DOHH2 (cell line): ENCODE measurements at regions not wholly inside any gene's neighbourhood (a gene's known extent, or its start where the extent isn't known, plus 50 kb on each side); places are given as distances from the start of the nearest gene placed in this dataset.

Source experiments
- H3F3A ChIP-seq: fragments of 200-600 bp; sonication (generic), shearing (Covaris generic); 2 replicates; pipeline ENCODE4 v1.6.0; 2016; ENCODE audit warnings: antibody characterized with exemption, mild to moderate bottlenecking; ENCODE audit not compliant: control insufficient read depth, insufficient read depth
- H3K27ac ChIP-seq: fragments of 200-600 bp; sonication (generic); 2 replicates; pipeline ENCODE4 v1.5.1; 2014; ENCODE audit warnings: low read depth, mild to moderate bottlenecking, low read length, moderate library complexity
- H3K27me3 ChIP-seq: fragments of 200-600 bp; sonication (generic); 2 replicates; pipeline ENCODE4 v1.6.1; 2014; ENCODE audit warnings: mild to moderate bottlenecking, low read length, mixed read lengths; ENCODE audit not compliant: control insufficient read depth
- H3K36me3 ChIP-seq: fragments of 200-600 bp; sonication (generic); 2 replicates; pipeline ENCODE4 v1.6.1; 2014; ENCODE audit warnings: mild to moderate bottlenecking, low read length, moderate library complexity, mixed read lengths; ENCODE audit not compliant: control insufficient read depth
- H3K4me1 ChIP-seq: fragments of 200-600 bp; sonication (generic); 2 replicates; pipeline ENCODE4 v1.6.1; 2014; ENCODE audit warnings: mild to moderate bottlenecking, low read length, mixed read lengths; ENCODE audit not compliant: control insufficient read depth
- H3K4me2 ChIP-seq: fragments of 200-600 bp; sonication (generic); 2 replicates; pipeline ENCODE4 v1.6.0; 2014; ENCODE audit warnings: mild to moderate bottlenecking, low read length, moderate library complexity
- H3K4me3 ChIP-seq: fragments of 200-600 bp; sonication (generic); 2 replicates; pipeline ENCODE4 v1.5.1; 2014; ENCODE audit warnings: mild to moderate bottlenecking, low read length, mixed read lengths
- H3K79me2 ChIP-seq: fragments of 200-600 bp; sonication (generic); 2 replicates; pipeline ENCODE4 v1.6.1; 2014; ENCODE audit warnings: mild to moderate bottlenecking, low read length, mixed read lengths; ENCODE audit not compliant: control insufficient read depth
- H3K9me2 ChIP-seq: fragments of 200-600 bp; sonication (generic); replicated peaks from 2 replicates; pipeline ENCODE4 v1.6.1; 2014; ENCODE audit warnings: mild to moderate bottlenecking, low read length, mixed read lengths; ENCODE audit not compliant: control insufficient read depth
- H3K9me3 ChIP-seq: fragments of 200-600 bp; sonication (generic); 2 replicates; pipeline ENCODE4 v1.6.1; 2014; ENCODE audit warnings: antibody characterized with exemption, low read length, mixed read lengths; ENCODE audit not compliant: control insufficient read depth, insufficient read depth
- H4K20me1 ChIP-seq: fragments of 200-600 bp; sonication (generic); 2 replicates; pipeline ENCODE4 v1.6.0; 2014; ENCODE audit warnings: low read depth, mild to moderate bottlenecking, antibody characterized with exemption, low read length, moderate library complexity; ENCODE audit not compliant: control insufficient read depth, insufficient read depth
- EZH2phosphoT487 ChIP-seq: fragments of 200-600 bp; sonication (generic); IDR thresholded peaks from 2 replicates; pipeline ENCODE4 v1.6.1; 2017; ENCODE audit warnings: borderline replicate concordance, mild to moderate bottlenecking, antibody characterized with exemption, low read length, moderate library complexity, mixed read lengths
- TF ChIP-seq, protein P1 (sequence below): fragments of 200-600 bp; sonication (generic); IDR thresholded peaks from one replicate; pipeline ENCODE4 v1.5.1; 2014; ENCODE audit warnings: antibody characterized with exemption, mild to moderate bottlenecking, low read depth, low read length; ENCODE audit not compliant: poor library complexity, severe bottlenecking

DNA sequence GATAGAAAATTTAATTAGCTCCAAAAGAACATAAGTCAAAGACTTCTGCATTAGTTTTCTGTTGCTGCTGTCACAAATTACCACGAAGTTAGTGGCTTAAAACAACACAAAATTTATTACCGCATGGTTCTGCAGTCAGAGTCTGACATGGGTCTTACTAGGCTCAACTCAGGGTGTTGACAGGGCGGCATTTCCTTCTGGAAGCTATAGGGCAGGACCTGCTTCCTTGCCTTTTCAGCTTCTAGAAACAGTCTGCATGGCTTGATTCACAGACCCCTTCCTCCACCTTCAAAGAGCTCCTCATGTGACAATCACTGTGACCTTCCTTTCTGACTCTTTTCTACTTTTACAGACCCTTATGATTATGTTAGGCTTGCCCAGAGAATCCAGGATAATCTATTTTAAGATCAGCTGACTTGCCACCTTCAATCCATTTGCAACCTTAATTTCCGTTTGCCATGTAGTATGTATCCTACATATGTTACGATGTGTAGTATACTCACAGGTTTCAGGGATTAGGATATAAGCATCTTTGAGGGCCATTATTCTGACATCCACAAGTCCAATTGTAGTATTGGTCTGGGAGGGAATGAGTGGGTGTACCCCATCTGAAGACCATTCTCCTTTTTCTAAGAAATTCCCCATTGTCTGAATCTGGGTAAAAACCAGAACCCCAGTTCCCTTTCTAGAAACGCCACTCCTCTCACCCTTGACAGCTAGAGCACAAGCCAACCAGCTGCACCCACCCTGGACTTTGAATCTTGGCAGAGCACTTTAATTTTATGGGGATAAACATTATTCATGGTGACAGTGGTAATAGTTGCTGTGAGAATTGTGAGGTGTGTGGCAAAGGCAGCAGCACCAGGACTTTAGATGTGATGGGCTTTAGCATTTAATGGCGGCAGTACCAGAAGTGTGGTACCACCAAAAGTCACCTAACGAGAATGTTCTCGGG is 265.5 kb downstream of the KCNJ2 start:
- Histone ChIP-seq H3K4me3 (no peak overlapping the region), H3K9me2 (no peaks in the 10 kb centered on the region), H3K4me2 (no peak overlapping the region), H3F3A (no peaks in the 10 kb centered on the region), H3K79me2 (no peaks in the 10 kb centered on the region), H4K20me1 (no peaks in the 10 kb centered on the region), H3K4me1 (no peaks in the 10 kb centered on the region), H3K27ac (no peak overlapping the region), H3K27me3 (no peaks in the 10 kb centered on the region), H3K9me3 (no peaks in the 10 kb centered on the region), H3K36me3 (no peaks in the 10 kb centered on the region)
- no peak for TF ChIP-seq EZH2phosphoT487
- TF ChIP-seq, protein P1, sequence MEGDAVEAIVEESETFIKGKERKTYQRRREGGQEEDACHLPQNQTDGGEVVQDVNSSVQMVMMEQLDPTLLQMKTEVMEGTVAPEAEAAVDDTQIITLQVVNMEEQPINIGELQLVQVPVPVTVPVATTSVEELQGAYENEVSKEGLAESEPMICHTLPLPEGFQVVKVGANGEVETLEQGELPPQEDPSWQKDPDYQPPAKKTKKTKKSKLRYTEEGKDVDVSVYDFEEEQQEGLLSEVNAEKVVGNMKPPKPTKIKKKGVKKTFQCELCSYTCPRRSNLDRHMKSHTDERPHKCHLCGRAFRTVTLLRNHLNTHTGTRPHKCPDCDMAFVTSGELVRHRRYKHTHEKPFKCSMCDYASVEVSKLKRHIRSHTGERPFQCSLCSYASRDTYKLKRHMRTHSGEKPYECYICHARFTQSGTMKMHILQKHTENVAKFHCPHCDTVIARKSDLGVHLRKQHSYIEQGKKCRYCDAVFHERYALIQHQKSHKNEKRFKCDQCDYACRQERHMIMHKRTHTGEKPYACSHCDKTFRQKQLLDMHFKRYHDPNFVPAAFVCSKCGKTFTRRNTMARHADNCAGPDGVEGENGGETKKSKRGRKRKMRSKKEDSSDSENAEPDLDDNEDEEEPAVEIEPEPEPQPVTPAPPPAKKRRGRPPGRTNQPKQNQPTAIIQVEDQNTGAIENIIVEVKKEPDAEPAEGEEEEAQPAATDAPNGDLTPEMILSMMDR = no peak

DNA sequence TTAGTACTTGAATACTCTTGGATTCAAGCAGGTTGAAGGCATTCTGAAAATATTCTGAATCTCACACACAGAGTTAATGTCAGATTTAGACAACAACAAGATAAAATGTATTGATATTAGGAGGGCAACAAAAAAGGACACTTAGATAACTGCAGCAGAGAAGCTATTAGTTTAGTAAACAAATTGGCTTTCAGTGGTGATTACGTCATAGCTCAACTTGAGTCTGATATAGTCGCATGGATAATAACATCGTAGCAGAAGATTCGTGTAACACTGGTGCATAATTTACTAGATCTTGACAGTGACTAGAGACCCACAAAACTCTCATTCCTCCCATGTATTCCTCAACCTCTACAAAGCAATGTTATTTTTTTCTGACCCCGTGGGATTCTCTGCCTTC is 268.3 kb downstream of the KCNJ2 start:
- H3K4me3 ChIP-seq = no peak overlapping the region
- no peaks in the 10 kb centered on the region for H3F3A ChIP-seq
- no peak overlapping the region for H3K27ac ChIP-seq
- no peaks in the 10 kb centered on the region for H3K79me2 ChIP-seq
- no peak overlapping the region for H3K4me2 ChIP-seq
- H3K9me3 ChIP-seq = no peaks in the 10 kb centered on the region
- TF ChIP-seq, protein P1 = no peak
- TF ChIP-seq EZH2phosphoT487 = no peak
- H3K4me1 ChIP-seq = no peaks in the 10 kb centered on the region
- no peaks in the 10 kb centered on the region for H3K36me3 ChIP-seq
- H4K20me1 ChIP-seq = no peaks in the 10 kb centered on the region
- no peaks in the 10 kb centered on the region for H3K27me3 ChIP-seq
- no peaks in the 10 kb centered on the region for H3K9me2 ChIP-seq

DNA sequence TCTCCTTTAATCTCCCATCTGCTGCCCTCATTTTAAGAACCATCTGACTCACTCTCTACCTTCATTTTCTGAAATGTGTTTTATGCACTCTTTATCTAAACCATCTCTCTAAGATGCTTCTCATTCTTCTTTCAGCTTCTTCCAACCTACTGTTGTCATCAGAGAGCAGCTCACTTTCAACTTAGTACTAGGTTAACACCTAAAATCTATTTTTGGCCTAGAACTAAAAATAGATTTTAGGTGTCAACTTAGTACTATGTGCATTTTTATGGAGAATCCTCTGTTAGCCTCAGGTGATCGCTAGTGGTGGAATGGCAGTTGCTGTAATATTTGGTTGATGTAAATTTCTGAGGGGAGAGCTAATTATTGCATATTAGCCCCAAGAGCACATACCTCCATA is 277.1 kb downstream of the KCNJ2 start:
- no peaks in the 10 kb centered on the region for H3K9me3 ChIP-seq
- no peak overlapping the region for H3K4me3 ChIP-seq
- H3K36me3 ChIP-seq = no peaks in the 10 kb centered on the region
- no peaks in the 10 kb centered on the region for H3F3A ChIP-seq
- H3K27ac ChIP-seq = no peak overlapping the region
- H3K4me1 ChIP-seq = no peaks in the 10 kb centered on the region
- no peaks in the 10 kb centered on the region for H4K20me1 ChIP-seq
- H3K9me2 ChIP-seq = no peaks in the 10 kb centered on the region
- no peaks in the 10 kb centered on the region for H3K27me3 ChIP-seq
- TF ChIP-seq EZH2phosphoT487 = no peak
- TF ChIP-seq, protein P1 = no peak
- H3K79me2 ChIP-seq = no peaks in the 10 kb centered on the region
- H3K4me2 ChIP-seq = no peak overlapping the region
